ENCODE measurements at regions not wholly inside any gene's neighbourhood (a gene's known extent, or its start where the extent isn't known, plus 50 kb on each side); places are given as distances from the start of the nearest gene placed in this dataset.

DNA sequence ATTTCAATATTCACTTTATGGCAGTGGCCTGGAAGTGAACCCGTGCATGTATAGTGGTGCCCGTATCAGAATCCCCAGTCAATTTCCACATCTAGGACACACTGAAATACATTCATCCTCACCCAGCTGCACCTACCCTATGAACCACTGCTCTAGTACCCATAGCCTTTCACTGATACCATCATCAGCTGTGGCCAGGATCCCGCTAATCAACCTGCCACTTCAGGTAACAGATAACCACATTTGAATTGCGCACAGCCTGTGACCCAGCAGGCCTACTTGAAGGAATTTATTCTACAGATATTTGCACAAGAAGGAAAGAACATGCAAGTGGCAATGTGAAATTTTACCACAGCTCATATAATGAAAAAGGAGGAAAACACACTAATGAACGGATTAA is 161.0 kb upstream of the CCDC54 start:
- 78% methylated on average over 5 of the region's 5 CpGs for WGBS (ENCODE audit: low lambda C conversion rate)
- H3K4me1 ChIP-seq (ENCODE audit: control insufficient read depth in 1 of 2, insufficient read depth in 2 of 2, low read depth in 1 of 2, low read length in 1 of 2) = peaks cover 0 to 8% of the 10 kb centered on the region in 2 experiments; a peak in 3 of 4 replicates
- CTCF ChIA-PET = no interaction called here
- no peak for DNase-seq
- POLR2A ChIA-PET = no interaction called here
- peaks cover 23% of the 10 kb centered on the region for H3F3A ChIP-seq (replicated peaks; ENCODE audit: insufficient read depth)
- no peaks in the 10 kb centered on the region for H3K9me3 ChIP-seq
- H3K9me2 ChIP-seq = no peaks in the 10 kb centered on the region
- H3K4me3 ChIP-seq (ENCODE audit: low read depth in 2 of 2, low read length in 1 of 2) = no peak overlapping the region
- peak overlapping the region; percentile 92 to 98 for H3K27ac ChIP-seq (ENCODE audit: low read depth in 2 of 2, low read length in 1 of 2)
- TF ChIP-seq EZH2phosphoT487 (IDR thresholded peaks at IDR 0.05; ENCODE audit: borderline replicate concordance, low read depth) = no peak
- TF ChIP-seq MXI1 (IDR thresholded peaks at IDR 0.05; ENCODE audit: low read depth, low read length) = no peak
- TF ChIP-seq, protein P1, sequence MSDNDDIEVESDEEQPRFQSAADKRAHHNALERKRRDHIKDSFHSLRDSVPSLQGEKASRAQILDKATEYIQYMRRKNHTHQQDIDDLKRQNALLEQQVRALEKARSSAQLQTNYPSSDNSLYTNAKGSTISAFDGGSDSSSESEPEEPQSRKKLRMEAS (IDR thresholded peaks at IDR 0.05; ENCODE audit: low read depth) = no peak
- no peak for TF ChIP-seq JUND (IDR thresholded peaks at IDR 0.05)
- TF ChIP-seq TAF1 (IDR thresholded peaks at IDR 0.05; ENCODE audit: borderline replicate concordance, low read depth, low read length) = no peak
- TF ChIP-seq, protein P2, sequence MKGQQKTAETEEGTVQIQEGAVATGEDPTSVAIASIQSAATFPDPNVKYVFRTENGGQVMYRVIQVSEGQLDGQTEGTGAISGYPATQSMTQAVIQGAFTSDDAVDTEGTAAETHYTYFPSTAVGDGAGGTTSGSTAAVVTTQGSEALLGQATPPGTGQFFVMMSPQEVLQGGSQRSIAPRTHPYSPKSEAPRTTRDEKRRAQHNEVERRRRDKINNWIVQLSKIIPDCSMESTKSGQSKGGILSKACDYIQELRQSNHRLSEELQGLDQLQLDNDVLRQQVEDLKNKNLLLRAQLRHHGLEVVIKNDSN (IDR thresholded peaks at IDR 0.05; ENCODE audit: borderline replicate concordance, low read depth) = no peak
- no peak for TF ChIP-seq GABPA (IDR thresholded peaks at IDR 0.05; ENCODE audit: low read depth)
- no peak for TF ChIP-seq NRF1 (IDR thresholded peaks at IDR 0.05; ENCODE audit: low read depth, low read length)
- no peak overlapping the region for H2AFZ ChIP-seq (ENCODE audit: low read depth)
- H3K36me3 ChIP-seq (replicated peaks in 1 of 2; ENCODE audit: control insufficient read depth in 1 of 2, insufficient read depth in 2 of 2, low read length in 1 of 2) = no peaks in the 10 kb centered on the region
- no peaks in the 10 kb centered on the region for H3K79me2 ChIP-seq (ENCODE audit: insufficient read depth)
- peak overlapping the region; percentile 69; the same call in 1 of the 2 replicates for H3K9ac ChIP-seq
- no peaks in the 10 kb centered on the region for H3K27me3 ChIP-seq (ENCODE audit: insufficient read depth)
- H3K4me2 ChIP-seq = peak overlapping the region; percentile 66; the same call in 1 of the 2 replicates
- H4K20me1 ChIP-seq (ENCODE audit: insufficient read depth) = no peaks in the 10 kb centered on the region

DNA sequence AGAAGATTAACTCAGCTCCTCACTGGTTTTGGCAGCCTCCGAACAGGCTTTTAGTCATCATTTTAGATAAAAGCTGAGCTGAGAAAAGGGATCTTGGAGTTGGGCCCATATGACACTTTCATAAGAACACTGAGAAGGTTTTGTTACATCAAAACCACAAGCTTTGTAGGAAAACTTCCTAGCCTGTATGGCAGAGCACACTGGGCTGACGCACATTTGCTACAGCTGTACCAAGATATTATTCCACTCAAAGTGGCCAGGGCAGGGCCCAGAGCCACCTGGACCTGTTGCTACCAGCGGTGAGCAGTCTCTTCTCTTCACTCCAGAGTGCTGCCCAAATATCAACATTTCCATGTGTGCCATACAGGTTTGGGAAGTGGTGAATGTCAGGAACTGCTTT is 160.5 kb upstream of the CCDC54 start:
- no peak overlapping the region for H2AFZ ChIP-seq (ENCODE audit: low read depth)
- CTCF ChIA-PET = no interaction called here
- H3K9me2 ChIP-seq = no peaks in the 10 kb centered on the region
- peaks cover 0 to 8% of the 10 kb centered on the region in 2 experiments; a peak in 3 of 4 replicates for H3K4me1 ChIP-seq (ENCODE audit: control insufficient read depth in 1 of 2, insufficient read depth in 2 of 2, low read depth in 1 of 2, low read length in 1 of 2)
- H3K36me3 ChIP-seq (replicated peaks in 1 of 2; ENCODE audit: control insufficient read depth in 1 of 2, insufficient read depth in 2 of 2, low read length in 1 of 2) = no peaks in the 10 kb centered on the region
- H3K79me2 ChIP-seq (ENCODE audit: insufficient read depth) = no peaks in the 10 kb centered on the region
- H3K4me3 ChIP-seq (ENCODE audit: low read depth in 2 of 2, low read length in 1 of 2) = peak overlapping the region; percentile 4 to 9; a peak in 2 of 4 replicates
- H3K9ac ChIP-seq = peak overlapping the region; percentile 69; the same call in 1 of the 2 replicates
- H3F3A ChIP-seq (replicated peaks; ENCODE audit: insufficient read depth) = peaks cover 23% of the 10 kb centered on the region
- DNase-seq = no peak
- no peaks in the 10 kb centered on the region for H4K20me1 ChIP-seq (ENCODE audit: insufficient read depth)
- peak overlapping the region; percentile 66 for H3K4me2 ChIP-seq
- POLR2A ChIA-PET = no interaction called here
- WGBS (ENCODE audit: low lambda C conversion rate) = 29% methylated on average over 3 of the region's 3 CpGs
- H3K27ac ChIP-seq (ENCODE audit: low read depth in 2 of 2, low read length in 1 of 2) = peak overlapping the region; percentile 92 to 98
- H3K9me3 ChIP-seq = no peaks in the 10 kb centered on the region
- no peaks in the 10 kb centered on the region for H3K27me3 ChIP-seq (ENCODE audit: insufficient read depth)
- TF ChIP-seq SIN3A (IDR thresholded peaks at IDR 0.05; ENCODE audit: borderline replicate concordance, low read depth, low read length) (peak; percentile 57; the same call in 1 of the 2 replicates), RXRA (IDR thresholded peaks at IDR 0.05; ENCODE audit: borderline replicate concordance, low read depth) (peak; percentile 52; the same call in 1 of the 2 replicates), POLR2AphosphoS5 (IDR thresholded peaks at IDR 0.05; ENCODE audit: low read depth, low read length) (peak; percentile 50; the same call in 1 of the 2 replicates), NFIC (IDR thresholded peaks at IDR 0.05; ENCODE audit: borderline replicate concordance) (peak; percentile 92), ELF1 (IDR thresholded peaks at IDR 0.05) (no peak), RAD21 (IDR thresholded peaks at IDR 0.05; ENCODE audit: low read length) (no peak), EZH2phosphoT487 (IDR thresholded peaks at IDR 0.05; ENCODE audit: borderline replicate concordance, low read depth) (no peak), TCF12 (IDR thresholded peaks at IDR 0.05) (peak; percentile 73), TEAD4 (IDR thresholded peaks at IDR 0.05; ENCODE audit: borderline replicate concordance, insufficient read depth) (peak; percentile 47; the same call in 1 of the 2 replicates), NRF1 (IDR thresholded peaks at IDR 0.05; ENCODE audit: low read depth, low read length) (no peak), TAF1 (IDR thresholded peaks at IDR 0.05; ENCODE audit: borderline replicate concordance, low read depth, low read length) (no peak; the same call in 1 of the 2 replicates), RCOR1 (IDR thresholded peaks at IDR 0.05; ENCODE audit: low read length) (no peak), CHD2 (IDR thresholded peaks at IDR 0.05; ENCODE audit: low read length, partially characterized antibody) (no peak), EP300 (IDR thresholded peaks at IDR 0.05; ENCODE audit: borderline replicate concordance in 1 of 2, low read depth in 1 of 2, low read length in 1 of 2) (peak; percentile 14 to 83; a peak in 1 of 4 replicates), MXI1 (IDR thresholded peaks at IDR 0.05; ENCODE audit: low read depth, low read length) (no peak), GATA2 (CRISPR knock-in tag; IDR thresholded peaks at IDR 0.05) (no peak), RFX5 (IDR thresholded peaks at IDR 0.05; ENCODE audit: low read length) (no peak), FOXM1 (IDR thresholded peaks at IDR 0.05; ENCODE audit: low read depth) (no peak), PBX3 (IDR thresholded peaks at IDR 0.05) (peak; percentile 90), YY1 (IDR thresholded peaks at IDR 0.05; ENCODE audit: low read depth) (no peak)
- TF ChIP-seq, protein P3, sequence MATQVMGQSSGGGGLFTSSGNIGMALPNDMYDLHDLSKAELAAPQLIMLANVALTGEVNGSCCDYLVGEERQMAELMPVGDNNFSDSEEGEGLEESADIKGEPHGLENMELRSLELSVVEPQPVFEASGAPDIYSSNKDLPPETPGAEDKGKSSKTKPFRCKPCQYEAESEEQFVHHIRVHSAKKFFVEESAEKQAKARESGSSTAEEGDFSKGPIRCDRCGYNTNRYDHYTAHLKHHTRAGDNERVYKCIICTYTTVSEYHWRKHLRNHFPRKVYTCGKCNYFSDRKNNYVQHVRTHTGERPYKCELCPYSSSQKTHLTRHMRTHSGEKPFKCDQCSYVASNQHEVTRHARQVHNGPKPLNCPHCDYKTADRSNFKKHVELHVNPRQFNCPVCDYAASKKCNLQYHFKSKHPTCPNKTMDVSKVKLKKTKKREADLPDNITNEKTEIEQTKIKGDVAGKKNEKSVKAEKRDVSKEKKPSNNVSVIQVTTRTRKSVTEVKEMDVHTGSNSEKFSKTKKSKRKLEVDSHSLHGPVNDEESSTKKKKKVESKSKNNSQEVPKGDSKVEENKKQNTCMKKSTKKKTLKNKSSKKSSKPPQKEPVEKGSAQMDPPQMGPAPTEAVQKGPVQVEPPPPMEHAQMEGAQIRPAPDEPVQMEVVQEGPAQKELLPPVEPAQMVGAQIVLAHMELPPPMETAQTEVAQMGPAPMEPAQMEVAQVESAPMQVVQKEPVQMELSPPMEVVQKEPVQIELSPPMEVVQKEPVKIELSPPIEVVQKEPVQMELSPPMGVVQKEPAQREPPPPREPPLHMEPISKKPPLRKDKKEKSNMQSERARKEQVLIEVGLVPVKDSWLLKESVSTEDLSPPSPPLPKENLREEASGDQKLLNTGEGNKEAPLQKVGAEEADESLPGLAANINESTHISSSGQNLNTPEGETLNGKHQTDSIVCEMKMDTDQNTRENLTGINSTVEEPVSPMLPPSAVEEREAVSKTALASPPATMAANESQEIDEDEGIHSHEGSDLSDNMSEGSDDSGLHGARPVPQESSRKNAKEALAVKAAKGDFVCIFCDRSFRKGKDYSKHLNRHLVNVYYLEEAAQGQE (IDR thresholded peaks at IDR 0.05; ENCODE audit: low read depth, low read length) = no peak

Data from SK-N-SH (cell line).